Activated T-helper 9 cell treated with anti-CD3 and anti-CD28 coated beads, Interleukin-2, amount 50 U/mL, for 16 hours (primary cell): ENCODE measurements at regions not wholly inside any gene's neighbourhood (a gene's known extent, or its start where the extent isn't known, plus 50 kb on each side); places are given as distances from the start of the nearest gene placed in this dataset.

Source experiments
- DNase-seq: peaks from one replicate; pipeline ENCODE4 v3.0.0-alpha.2; 2020; ENCODE audit warnings: low read depth

DNA sequence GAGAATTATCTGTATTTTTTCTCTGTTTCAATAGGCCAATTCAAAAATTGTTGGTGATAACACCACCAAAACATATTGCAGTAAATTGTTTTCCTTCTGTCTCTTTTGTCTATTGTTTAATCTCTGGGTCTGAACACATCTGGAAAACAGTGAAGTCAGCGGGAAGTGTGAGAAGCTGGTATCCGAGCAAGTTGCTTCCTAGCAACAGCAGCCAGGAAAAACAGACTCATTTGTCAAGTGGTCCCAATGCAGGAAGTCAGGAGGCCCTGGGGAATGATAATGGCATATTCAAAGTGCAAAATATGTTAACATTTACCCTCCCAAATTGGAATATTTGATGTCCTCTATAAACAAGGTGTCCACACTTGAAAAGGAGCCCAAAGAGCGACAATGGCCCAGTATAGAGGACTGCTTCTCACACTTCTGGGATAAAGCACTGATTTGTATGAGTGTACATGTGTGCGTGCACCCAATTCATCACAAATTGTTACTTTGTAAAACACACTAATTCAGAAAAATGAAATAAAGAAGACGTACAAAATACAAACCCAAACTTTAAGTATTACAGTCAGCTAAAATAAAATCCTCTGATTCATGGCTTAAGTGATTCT, 515.0 kb downstream of the TBC1D4 start:
- no peak for DNase-seq

DNA sequence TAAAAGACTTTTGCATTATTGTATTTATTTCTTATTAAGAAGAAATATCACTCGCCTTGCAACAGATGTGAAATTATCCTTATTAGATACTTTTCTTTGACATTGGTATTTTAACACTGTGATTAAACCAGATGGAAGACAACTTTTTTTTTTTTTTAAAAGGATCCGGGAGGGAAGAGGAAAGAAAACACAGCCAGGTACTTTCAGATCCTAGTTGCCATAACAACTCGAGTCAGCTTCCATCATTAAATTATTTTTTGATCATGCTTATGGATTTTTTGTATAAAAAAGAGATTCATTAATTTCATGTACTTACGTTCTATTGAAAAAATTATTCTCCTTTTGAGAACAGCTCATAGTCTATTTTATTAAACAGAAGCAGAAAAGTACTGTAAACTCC, 515.7 kb downstream of the TBC1D4 start:
- DNase-seq: no peak

DNA sequence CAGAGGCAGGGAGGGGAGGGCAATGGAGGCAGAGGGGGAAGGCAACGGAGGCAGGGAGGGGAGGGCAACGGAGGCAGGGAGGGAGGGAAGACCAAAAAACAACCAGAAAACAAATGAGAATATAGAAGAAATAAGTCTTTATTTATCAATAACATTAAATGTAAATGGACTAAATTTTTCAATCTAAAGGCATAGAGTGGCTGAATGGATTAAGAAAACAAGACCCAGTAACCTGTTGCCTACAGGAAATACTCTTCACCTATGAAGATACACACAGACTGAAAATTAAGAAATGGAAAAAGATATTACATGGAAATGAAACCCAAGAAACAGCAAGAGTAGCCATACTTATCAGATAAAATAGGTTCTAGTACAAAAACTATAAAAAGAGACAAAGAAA, 536.3 kb downstream of the TBC1D4 start:
- DNase-seq: no peak

DNA sequence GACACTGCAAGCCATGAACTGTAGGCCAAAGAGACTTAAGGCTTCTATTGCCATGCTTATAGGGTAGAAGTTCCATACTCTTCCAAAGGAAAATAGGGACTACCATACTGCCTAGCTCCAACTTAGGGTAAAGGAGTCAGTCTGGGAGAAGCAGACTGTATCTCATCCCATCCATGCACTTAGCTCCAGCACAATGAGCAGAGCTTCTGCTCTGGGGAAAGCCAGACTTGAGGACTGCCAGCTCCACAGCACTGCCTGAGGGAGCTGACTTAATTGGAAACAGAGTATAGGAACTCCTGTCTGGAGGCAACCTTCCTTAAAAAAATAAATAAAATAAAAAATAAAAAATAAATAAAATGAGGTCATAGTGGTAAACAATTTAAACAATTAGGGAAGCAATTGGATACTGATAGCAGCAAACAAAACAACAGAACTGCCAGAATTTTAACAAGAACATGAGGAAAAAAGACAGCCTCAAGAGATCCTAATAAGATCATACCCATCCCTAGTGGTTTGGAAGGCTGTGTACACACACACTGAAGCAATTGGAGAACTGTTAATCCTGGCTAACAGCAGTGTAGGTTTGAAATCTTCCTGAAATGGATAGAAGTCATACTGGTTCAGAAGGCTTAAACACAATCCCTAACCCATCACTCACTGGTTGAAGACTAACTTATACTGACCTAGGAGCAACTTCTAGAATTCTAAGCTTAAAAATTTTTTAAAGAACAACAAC, 550.1 kb downstream of the TBC1D4 start:
- DNase-seq: no peak

DNA sequence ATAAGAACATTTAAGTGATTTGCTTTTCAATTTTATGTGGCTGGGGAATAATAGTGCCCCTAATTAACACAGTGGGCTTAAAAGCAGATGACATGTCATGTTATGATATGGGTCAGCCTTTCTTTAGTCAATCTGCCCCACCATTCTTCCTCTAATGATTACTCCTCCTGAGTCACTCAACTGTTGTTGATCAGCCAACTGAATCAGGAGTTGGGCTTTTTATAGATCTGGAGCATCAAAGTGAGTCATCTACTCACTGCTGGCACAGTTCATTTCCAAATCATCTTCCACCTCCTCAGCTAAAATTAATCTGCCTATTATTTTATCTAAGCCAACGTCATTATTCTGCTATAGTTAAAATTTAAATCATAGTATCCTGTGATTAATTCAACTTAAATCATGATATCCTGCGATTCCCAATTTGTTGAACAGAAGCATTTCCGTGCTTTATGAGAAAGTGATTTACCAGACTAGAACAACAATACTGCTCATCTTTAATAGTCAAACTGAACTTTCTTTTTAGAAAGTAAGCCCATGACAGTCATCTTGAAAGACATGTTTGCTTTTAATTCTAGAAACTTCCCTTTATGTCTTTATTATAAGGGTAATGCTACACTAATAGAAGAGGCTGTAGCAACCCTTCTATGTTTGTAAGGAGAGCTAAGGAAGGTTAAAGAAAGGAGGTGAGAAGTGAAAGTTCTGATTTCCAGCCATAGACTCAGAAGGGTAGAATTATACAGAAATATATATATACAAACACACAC, 551.4 kb downstream of the TBC1D4 start:
- DNase-seq: no peak

DNA sequence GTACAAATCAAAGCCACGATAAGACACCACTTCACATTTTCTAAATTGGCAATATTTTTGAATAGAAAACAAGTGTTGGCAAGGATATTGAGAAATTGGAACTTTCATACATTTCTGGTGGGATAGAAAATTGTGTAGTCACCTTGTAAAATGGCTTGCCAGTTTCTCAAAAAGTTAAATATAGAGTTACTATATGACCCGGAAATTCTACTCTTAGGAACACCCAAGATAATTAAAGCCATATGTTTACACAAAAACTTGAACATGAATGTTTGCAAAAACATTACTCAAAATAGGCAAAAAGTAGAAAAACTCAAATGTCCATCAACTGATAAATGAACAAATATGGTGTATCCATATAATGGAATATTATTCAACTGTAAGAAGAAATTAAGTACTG, 552.5 kb downstream of the TBC1D4 start:
- no peak for DNase-seq

DNA sequence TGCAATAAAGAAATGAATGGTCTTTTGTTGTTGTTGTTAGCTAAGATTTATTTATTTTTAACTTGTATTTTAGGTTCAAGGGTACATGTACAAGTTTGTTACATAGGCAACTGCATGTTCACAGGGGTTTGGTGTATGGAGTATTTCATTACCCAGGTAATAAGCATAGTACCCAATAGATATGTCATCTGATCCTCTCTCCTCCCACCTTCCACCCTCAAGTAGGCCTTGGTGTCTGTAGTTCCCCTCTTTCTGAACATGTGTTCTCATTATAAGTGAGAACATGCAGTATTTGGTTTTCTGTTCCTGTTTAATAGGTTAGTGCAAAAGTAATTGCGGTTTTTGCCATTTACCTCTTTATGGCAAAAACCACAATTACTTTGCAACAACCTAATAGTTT, 554.1 kb downstream of the TBC1D4 start:
- DNase-seq: no peak

DNA sequence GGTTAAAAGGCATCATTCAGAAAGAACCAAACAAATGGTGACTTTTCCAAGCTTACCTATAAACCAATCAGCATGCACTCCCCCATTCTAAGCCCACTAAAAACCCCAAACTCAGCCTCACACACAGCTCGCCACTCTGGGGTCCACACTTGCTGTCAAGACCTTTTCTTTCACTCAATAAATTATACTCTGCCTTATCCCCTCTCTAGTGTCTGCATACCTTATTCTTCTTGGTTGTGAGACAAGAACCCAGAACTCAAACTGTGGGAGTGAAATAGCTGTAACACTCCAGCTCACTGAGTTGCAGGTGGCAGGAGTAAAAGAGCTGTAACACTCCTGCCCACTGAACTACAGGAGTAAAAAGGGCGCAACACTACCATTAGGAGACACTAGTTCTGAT, 559.0 kb downstream of the TBC1D4 start:
- no peak for DNase-seq

DNA sequence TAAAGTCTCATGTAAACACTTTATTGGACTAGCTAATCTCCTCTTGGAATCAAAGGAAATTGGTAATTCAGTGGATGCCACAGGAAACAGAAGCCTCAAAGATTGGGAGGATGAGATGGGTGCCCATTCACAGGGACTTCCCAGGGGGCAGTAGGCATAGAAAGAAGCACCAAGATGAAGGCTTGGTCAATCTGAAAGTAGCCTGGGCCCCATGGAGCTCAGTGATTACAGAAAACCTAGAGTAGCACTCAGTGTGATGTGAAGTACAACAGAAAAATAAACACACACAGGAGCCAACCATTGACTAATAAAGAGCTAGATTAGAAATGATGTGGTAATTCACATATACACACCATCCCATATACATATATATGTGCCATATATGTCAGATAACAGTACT, 560.6 kb downstream of the TBC1D4 start:
- DNase-seq: no peak

DNA sequence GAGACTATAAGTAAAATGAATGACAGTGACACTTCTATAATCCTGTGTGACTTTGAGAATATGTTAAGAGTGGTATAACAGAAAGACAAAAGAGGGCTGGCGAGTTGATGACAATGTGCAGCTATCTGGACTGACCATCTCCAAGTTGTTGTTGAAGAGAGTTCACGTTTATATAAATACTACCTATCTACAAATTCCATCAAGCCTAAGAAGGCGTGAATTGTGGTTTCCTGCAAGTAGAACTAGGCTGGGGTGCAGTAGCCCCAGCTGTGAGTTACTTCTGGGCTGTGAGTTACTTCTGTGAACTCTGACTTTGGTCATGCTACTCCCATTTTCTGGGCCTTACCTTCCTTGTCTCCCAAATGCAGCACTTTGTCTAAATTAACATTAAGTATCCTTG, 561.0 kb downstream of the TBC1D4 start:
- DNase-seq: no peak

DNA sequence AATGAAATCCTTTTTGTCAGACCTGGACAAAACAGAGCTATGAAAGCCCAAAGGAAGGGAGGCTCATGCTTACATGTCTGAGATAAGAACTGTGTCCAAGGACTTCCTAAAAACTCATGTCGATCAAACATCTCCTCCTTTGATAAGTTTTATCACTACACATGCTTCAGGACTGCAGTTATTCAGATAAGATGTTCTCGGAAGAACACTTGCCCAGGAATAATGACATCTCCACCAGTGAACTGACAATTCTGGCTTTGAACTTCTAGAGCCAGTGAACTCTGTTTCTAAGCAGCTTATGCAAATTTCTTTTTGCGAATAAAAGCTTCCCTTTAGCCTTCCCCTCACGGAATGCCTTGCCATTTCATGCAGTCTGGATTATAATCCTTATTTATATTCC, 561.6 kb downstream of the TBC1D4 start:
- no peak for DNase-seq

DNA sequence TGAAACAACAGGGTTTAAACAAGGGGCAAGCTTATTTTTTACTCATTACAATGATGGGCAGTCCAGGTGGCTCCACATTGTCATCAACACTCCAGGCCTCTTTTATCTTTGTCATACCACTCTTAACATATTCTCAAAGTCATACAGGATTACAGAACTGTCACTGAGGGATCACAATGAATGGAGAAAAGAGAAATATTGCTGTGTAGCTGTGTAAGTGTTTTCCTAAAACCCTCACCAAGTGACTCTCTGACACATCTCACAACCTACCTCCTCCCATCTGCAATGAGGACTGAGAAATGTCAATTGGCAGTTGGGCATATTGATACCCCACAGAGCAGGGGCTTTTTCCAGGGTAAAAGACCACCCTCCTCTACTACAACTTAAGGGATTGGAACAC, 562.1 kb downstream of the TBC1D4 start:
- DNase-seq: no peak

DNA sequence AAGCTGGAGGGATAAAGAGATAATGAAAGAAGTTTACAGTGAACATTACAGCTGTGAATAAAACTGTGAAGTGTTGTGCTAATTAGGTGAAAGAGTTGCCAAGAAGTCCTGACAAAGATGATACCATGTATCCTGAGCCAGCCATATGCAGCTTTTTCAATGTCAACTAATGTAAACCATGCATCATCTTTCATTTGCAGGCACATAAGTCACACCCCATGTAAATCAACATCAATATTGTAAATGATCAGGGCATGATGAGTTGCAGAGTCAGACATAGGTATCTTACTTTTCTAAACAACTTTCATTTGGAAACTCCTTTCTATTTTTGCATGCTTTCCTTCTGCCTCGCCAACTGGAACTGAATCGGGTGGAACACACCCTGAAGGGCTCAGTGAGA, 569.1 kb downstream of the TBC1D4 start:
- no peak for DNase-seq

DNA sequence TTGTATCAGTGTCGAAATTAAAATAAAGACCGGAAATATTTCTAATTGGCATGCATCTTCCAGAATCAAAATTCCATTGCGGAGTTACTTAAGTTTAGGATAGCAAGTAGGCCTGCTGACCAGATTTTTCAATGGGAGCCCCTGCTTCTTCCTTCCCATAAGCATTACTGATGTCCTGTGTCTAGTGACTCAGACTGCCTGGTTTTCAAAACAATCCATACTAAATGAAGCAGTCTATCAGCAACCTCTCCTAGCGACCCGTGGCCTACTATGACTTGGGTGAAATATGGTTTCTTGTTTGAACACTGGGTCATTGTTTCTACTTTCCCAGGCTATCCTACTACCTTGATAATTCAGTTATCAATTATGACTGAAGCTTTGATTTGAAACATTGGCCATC, 571.6 kb downstream of the TBC1D4 start:
- DNase-seq: no peak

DNA sequence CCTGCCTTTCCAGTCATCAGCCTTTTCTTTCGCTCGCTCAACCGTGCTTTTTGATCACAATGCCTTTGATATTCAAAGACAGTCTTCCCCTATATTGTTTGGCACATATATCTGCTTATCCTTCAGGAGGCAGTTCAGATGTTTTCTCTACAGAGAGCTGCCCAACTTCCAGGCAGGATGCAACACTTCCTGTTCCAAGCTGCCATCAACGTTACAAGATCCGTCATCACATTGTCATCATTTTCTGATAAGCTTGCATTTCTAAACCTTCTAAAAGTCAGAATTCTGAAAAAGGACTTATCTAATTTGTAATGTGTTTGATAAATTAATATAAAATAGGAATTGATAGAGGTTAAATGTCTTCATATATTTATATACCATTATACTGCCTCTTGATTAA, 574.2 kb downstream of the TBC1D4 start:
- no peak for DNase-seq

DNA sequence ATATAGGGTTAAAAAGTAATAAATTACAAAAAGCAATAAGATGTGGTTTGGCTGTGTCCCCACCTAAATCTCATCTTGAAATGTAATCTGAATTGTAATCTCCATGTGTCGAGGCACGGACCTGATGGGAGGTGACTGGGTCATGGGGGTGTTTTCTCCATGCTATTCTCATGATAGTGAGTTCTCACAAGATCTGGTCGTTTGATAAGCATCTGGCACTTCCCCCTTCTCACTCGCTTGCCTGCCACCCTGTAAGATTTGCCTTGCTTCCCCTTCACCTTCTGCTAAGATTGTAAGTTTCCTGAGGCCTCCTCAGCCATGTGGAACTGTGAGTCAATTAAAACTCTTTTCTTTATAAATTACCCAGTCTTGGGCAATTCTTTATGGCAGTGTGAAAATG, 577.4 kb downstream of the TBC1D4 start:
- no peak for DNase-seq

DNA sequence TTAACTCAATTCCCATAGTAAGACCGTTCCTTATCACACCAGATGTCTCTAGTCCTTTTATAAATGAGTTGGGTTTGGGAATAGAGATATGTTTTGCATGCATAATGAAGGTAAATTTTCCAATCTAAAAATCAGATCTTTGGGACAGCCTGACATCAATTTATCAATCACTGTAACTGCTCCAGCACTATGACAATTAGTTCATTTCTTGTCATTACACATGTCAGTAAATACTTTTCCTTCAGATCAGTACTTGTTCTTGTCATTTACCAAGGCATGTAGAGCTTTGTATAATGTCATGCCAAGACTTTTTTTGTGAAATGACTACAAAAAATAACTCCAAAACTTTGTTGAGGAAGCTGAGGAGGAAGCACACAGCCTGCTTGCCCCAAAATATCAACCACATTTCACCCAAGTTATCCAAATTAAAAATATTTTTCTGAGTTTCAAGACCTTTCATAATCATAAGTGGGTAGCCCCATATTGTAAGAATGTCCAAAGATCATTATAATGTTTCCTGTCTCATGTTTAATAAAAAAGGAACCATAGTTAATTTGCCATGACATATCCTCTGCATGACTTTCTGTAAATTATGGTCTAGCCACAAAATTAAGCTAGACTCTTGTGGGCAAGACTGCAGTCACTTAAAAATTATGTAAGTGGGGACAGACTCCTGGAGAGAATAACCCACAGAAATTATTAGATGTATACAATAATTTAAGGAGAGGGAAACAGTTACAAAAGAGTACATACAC, 586.8 kb downstream of the TBC1D4 start:
- no peak for DNase-seq

DNA sequence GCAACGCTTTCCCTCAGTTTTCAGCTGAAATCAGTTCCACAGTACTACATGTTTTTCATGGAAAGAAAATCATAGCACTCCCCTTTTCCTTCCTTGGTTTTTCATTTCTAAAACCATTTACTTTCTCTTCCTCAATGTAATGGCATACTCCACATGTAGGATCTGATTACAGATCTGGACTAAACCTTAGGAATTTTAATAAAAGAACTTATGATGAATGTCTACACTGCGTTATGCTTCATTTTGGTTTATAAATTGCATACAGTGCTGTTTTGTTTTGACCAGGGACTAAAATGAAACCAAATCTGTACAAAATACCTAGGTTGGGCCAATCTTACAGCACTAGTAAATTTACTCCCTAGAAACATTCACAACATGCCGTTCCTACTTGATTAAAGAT, 589.9 kb downstream of the TBC1D4 start:
- DNase-seq: no peak

DNA sequence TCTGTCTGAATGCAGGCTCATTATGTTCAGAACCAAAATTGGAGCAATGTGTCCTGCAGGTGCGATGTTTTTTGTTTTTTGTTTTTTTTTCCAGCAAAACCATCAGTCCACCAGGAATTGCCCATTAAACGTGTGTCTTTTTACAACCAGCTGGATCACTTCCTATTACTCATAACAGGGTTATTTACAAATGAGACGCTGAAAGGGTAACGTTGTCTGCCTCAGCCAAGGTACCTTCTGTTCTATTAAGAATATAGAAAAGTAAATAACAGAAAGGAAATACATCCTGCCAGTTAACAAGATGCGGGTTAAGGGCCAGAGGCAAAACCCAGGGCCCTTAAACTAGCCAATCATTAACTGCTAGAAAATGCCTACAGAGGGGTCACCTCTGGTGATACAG, 590.4 kb downstream of the TBC1D4 start:
- no peak for DNase-seq

DNA sequence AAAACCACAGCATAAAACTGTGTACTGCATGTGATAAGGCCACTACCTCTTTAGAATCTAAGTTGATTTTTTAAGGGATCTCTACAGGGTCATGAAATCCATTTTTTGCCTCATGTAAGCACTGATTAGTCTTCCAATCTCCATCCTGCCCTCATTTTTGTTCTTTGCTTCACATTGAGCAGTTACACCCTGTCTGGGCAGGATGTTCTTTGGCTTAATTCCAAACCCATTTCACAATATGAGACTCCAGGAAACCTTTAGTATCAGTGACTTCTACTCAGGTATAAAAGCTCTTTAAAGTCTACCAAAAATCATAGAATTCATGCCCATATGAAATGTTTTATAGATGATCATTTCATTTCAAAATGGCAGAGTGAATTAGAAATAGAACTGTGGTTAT, 592.6 kb downstream of the TBC1D4 start:
- no peak for DNase-seq

DNA sequence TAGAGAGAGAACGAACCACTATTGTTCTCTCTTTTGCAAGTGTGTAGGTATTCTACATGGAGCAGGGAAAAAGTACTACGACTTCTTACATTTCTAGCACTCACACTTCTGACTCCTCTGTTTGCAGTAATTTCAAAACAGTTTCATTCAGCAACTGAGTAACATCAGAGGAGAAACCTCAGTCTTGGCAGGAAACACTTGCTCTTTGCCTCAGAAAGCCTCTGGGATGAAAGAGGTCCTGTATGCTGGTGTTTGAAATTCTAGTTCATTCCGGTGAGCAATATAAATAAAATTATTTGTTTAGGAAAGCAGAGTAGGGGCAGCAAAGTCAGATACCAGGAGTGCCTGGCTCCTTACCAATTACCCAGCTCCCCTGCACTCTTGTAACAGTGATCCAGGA, 595.5 kb downstream of the TBC1D4 start:
- DNase-seq: no peak

DNA sequence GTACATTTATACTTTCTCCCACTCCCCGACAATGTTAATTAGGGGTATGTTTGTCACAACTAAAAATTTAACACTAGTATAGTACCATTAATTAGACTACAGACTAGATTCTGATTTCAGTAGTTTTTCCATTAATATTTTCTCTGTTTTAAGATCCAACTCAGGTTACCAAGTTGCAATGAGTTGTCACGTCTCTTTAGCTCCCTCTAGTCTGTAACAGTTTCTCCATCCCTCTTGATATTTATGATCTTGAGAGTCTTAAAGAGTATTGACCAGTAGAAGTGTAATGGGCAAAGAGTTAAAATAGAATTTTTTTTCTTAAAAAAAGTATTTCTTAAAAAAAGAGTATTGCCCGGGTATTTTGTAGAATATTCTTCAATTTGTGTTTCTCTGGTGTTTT, 598.1 kb downstream of the TBC1D4 start:
- DNase-seq: no peak
